ENCODE measurements at regions not wholly inside any gene's neighbourhood (a gene's known extent, or its start where the extent isn't known, plus 50 kb on each side); places are given as distances from the start of the nearest gene placed in this dataset.

DNA sequence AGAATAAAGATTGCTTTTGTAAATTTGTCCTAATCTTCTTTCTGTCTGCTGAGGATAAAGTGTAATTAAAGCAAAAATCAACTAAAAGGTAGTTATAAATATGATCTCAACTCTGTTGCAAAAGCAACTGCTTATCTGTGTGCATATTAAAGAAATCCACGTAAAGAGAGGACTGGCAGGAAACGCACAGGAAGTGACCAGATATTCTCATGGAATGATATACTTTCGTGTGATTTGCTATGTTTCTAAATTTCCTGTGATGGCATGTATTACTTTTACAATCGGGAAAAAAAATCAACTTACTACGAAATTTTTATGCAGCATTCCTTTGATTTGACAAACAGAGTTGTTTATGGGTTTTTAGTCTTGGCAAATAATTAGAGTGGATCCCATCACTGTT, 75.4 kb downstream of the RGS2 start:
- TF ChIP-seq, protein P1, sequence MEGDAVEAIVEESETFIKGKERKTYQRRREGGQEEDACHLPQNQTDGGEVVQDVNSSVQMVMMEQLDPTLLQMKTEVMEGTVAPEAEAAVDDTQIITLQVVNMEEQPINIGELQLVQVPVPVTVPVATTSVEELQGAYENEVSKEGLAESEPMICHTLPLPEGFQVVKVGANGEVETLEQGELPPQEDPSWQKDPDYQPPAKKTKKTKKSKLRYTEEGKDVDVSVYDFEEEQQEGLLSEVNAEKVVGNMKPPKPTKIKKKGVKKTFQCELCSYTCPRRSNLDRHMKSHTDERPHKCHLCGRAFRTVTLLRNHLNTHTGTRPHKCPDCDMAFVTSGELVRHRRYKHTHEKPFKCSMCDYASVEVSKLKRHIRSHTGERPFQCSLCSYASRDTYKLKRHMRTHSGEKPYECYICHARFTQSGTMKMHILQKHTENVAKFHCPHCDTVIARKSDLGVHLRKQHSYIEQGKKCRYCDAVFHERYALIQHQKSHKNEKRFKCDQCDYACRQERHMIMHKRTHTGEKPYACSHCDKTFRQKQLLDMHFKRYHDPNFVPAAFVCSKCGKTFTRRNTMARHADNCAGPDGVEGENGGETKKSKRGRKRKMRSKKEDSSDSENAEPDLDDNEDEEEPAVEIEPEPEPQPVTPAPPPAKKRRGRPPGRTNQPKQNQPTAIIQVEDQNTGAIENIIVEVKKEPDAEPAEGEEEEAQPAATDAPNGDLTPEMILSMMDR (IDR thresholded peaks at IDR 0.05) = no peak
- no peak for TF ChIP-seq POLR2A (IDR thresholded peaks at IDR 0.05)
